GM12878 (cell line): ENCODE measurements at regions not wholly inside any gene's neighbourhood (a gene's known extent, or its start where the extent isn't known, plus 50 kb on each side); places are given as distances from the start of the nearest gene placed in this dataset.

Experiments used
- ATAC-seq: fragments of 200-7000 bp; cut with Tn5 transposase; 3 replicates; pipeline ENCODE4 v1.9.1; 2020; ENCODE audit warnings: mild to moderate bottlenecking, moderate library complexity
- BruUV-seq: library from RNA; stranded (reverse); fragments of 400-500 nt; replicated peaks from 2 replicates; lab custom pipeline; 2021; lab: Mats Ljungman, UMichigan
- CTCF ChIA-PET: fragments of 300-600 bp; sonication (Branson Sonifier 250); formaldehyde crosslinking; extraction: SDS; loops from one replicate; lab custom pipeline; 2021; ENCODE audit warnings: inconsistent platforms; lab: Yijun Ruan, JAX
- POLR2A ChIA-PET: fragments of 350-600 bp; formaldehyde crosslinking; extraction: SDS; loops from one replicate; lab custom pipeline; 2021; ENCODE audit warnings: inconsistent platforms; lab: Charles Lee
- RAD21 ChIA-PET: fragments of 300-600 bp; sonication (Branson Sonifier 250); formaldehyde crosslinking; loops from one replicate; lab custom pipeline; 2023; ENCODE audit warnings: antibody characterized with exemption; ENCODE audit not compliant: unreplicated experiment; lab: Charles Lee
- SMC1A ChIA-PET: fragments of 300-600 bp; sonication (Branson Sonifier 250); formaldehyde crosslinking; loops from one replicate; lab custom pipeline; 2023; ENCODE audit not compliant: unreplicated experiment, uncharacterized antibody; lab: Charles Lee
- DNase-seq: peaks from one replicate; pipeline ENCODE4 v3.0.0-alpha.2; 2011; ENCODE audit warnings: low read depth, low spot score
- FAIRE-seq: peaks from 3 replicates; lab custom pipeline; 2011; peaks lifted over from hg19 to GRCh38; lab: Jason Lieb, UNC
- H2AFZ ChIP-seq: 2 replicates; pipeline ENCODE4 v1.6.0; 2011; ENCODE audit warnings: low read depth, low read length, control low read depth; ENCODE audit not compliant: control insufficient read depth
- H3K27ac ChIP-seq: 2 replicates; pipeline ENCODE4 v1.5.1; 2011; ENCODE audit warnings: control low read depth; ENCODE audit not compliant: control insufficient read depth, insufficient read depth
- H3K27me3 ChIP-seq, 2 experiments: replicated peaks in 1 of 2; 2 replicates each; pipeline versions ENCODE4 v1.6.0 to v1.6.1; 2011; ENCODE audit warnings: low read length in 1 of 2; ENCODE audit not compliant: control insufficient read depth in 2 of 2, insufficient read depth in 2 of 2
- H3K36me3 ChIP-seq, 2 experiments: 2 replicates each; pipeline ENCODE4 v1.5.1; 2011; ENCODE audit warnings: low read length in 1 of 2; ENCODE audit not compliant: control insufficient read depth in 2 of 2, insufficient read depth in 2 of 2
- H3K4me1 ChIP-seq: 2 replicates; pipeline ENCODE4 v1.6.1; 2011; ENCODE audit warnings: mild to moderate bottlenecking, low read length, moderate library complexity, mixed read lengths; ENCODE audit not compliant: control insufficient read depth, insufficient read depth
- H3K4me2 ChIP-seq: 2 replicates; pipeline ENCODE4 v1.6.0; 2011; ENCODE audit warnings: control low read depth; ENCODE audit not compliant: control insufficient read depth, insufficient read depth
- H3K4me3 ChIP-seq: fragments of 200-600 bp; sonication (generic); 2 replicates; pipeline ENCODE4 v1.5.1; 2016
- H3K79me2 ChIP-seq: 2 replicates; pipeline ENCODE4 v1.6.0; 2011; ENCODE audit warnings: low read length; ENCODE audit not compliant: control insufficient read depth, insufficient read depth
- H3K9ac ChIP-seq: 2 replicates; pipeline ENCODE4 v1.8.0; 2011; ENCODE audit warnings: low read length, control low read depth, mixed read lengths; ENCODE audit not compliant: control insufficient read depth, insufficient read depth
- H3K9me3 ChIP-seq: replicated peaks from 3 replicates; pipeline ENCODE4 v1.5.1; 2011; ENCODE audit warnings: mild to moderate bottlenecking, low read length; ENCODE audit not compliant: control insufficient read depth, insufficient read depth
- H4K20me1 ChIP-seq: 2 replicates; pipeline ENCODE4 v1.6.0; 2011; ENCODE audit not compliant: control insufficient read depth, insufficient read depth
- CHD4 ChIP-seq: fragments of 200-600 bp; sonication (generic); IDR thresholded peaks from 2 replicates; pipeline ENCODE4 v1.6.1; 2016; ENCODE audit warnings: mild to moderate bottlenecking
- CREM ChIP-seq: IDR thresholded peaks from 2 replicates; pipeline ENCODE4 v1.6.1; 2014; ENCODE audit warnings: antibody characterized with exemption, low read depth
- CUX1 ChIP-seq: IDR thresholded peaks from 2 replicates; pipeline ENCODE4 v1.6.1; 2012; ENCODE audit warnings: improper control_type of control experiment, low read depth, low read length; ENCODE audit not compliant: insufficient replicate concordance
- ETV6 ChIP-seq, 2 experiments: fragments of 450-650 bp in 1 of 2; IDR thresholded peaks in 1 of 2; conservative IDR thresholded peaks in 1 of 2; 2 replicates each; pipeline ENCODE4 v1.6.1; 2014; ENCODE audit warnings: antibody characterized with exemption in 1 of 2, borderline replicate concordance in 1 of 2, low read depth in 1 of 2, mild to moderate bottlenecking in 1 of 2, moderate library complexity in 1 of 2
- HDAC2 ChIP-seq: fragments of 200-600 bp; sonication (generic); IDR thresholded peaks from 2 replicates; pipeline ENCODE4 v1.6.1; 2017
- JUNB ChIP-seq: IDR thresholded peaks from 2 replicates; pipeline ENCODE4 v1.6.1; 2016; ENCODE audit warnings: antibody characterized with exemption, mild to moderate bottlenecking
- MEF2A ChIP-seq: IDR thresholded peaks from 2 replicates; pipeline ENCODE4 v1.6.1; 2011; ENCODE audit warnings: low read depth, mild to moderate bottlenecking, low read length, moderate library complexity; ENCODE audit not compliant: insufficient read depth
- MXI1 ChIP-seq: fragments of 150-350 bp; IDR thresholded peaks from 2 replicates; pipeline ENCODE4 v1.6.1; 2011; ENCODE audit warnings: low read depth, mild to moderate bottlenecking, inconsistent platforms, low read length, improper control_type of control experiment
- MYB ChIP-seq: fragments of 150-350 bp; IDR thresholded peaks from 2 replicates; pipeline ENCODE4 v1.6.1; 2014; ENCODE audit warnings: mild to moderate bottlenecking, low read depth, low read length, borderline replicate concordance
- RELA ChIP-seq: fragments of 450-650 bp; IDR thresholded peaks from 2 replicates; pipeline ENCODE4 v1.8.0; 2014; ENCODE audit warnings: borderline replicate concordance; ENCODE audit not compliant: partially characterized antibody
- TCF7 ChIP-seq: IDR thresholded peaks from 2 replicates; pipeline ENCODE4 v1.6.1; 2014; ENCODE audit warnings: antibody characterized with exemption, borderline replicate concordance
- ZBED1 ChIP-seq: IDR thresholded peaks from 2 replicates; pipeline ENCODE4 v1.6.1; 2016; ENCODE audit warnings: borderline replicate concordance
- ZNF592 ChIP-seq: fragments of 450-650 bp; IDR thresholded peaks from 2 replicates; pipeline ENCODE4 v1.6.1; 2017; ENCODE audit warnings: mild to moderate bottlenecking, moderate library complexity
- WGBS: methylation state at CpG from one replicate; pipeline ENCODE4 v1.1.6; 2016; ENCODE audit warnings: low lambda C conversion rate; ENCODE audit not compliant: insufficient replicate concordance, insufficient coverage; ENCODE audit errors: missing lambda C conversion rate; 5-methylcytosine and 5-hydroxymethylcytosine counted together
- in situ Hi-C: fragments of 300-500 bp; cut with MboI; formaldehyde crosslinking; loops from 9 replicates; pipeline ENCODE4 v1.14.3; 2018; ENCODE audit warnings: mixed read lengths
- intact Hi-C: fragments of 100-400 bp; cut with micrococcal nuclease; formaldehyde crosslinking; loops from one replicate; pipeline ENCODE4 v1.14.2; 2022; ENCODE audit not compliant: unreplicated experiment

GRCh38 chr4:11914406-11914805 lies 485.7 kb upstream of the HS3ST1 start:
- in situ Hi-C loops: no loop called here
- ChIA-PET RAD21 (no interaction called here), SMC1A (no interaction called here)

DNA sequence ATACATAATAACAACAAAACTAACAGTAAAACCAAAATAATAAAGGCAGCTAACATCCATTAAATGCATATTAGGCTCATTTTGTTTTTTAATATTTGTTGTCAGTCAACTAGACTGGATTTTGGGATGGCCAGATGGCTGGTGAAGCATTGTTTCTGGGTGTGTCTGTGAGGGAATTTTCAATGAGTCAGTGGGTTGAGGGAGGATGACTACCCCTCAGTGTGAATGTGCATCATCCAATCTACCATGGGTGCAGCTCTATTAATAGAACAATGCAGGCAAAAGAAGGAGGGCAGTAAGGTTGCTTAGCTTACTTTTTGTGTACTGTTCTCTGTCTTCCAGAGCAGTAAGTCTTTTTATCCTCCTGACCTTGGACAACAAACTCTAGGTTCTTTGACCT lies 484.2 kb upstream of the HS3ST1 start:
- H3K79me2 ChIP-seq: no peaks in the 10 kb centered on the region
- BruUV-seq: no TSS peak
- no peaks in the 10 kb centered on the region for H3K36me3 ChIP-seq
- no peak for DNase-seq
- ChIA-PET CTCF (interaction anchor here (0.9 kb wide), 1 partner anchor 10 kb away, joined by 3 read pairs; no protein-coding TSS in a partner anchor), RAD21 (no interaction called here), POLR2A (no interaction called here), SMC1A (no interaction called here)
- no peak overlapping the region for H3K27ac ChIP-seq
- no peak overlapping the region for H3K4me3 ChIP-seq
- H3K9me3 ChIP-seq: no peaks in the 10 kb centered on the region
- no peak overlapping the region for H3K9ac ChIP-seq
- H3K27me3 ChIP-seq: no peaks in the 10 kb centered on the region
- in situ Hi-C loops (no loop called here), intact Hi-C loops (no loop called here)
- FAIRE-seq: no peak
- H2AFZ ChIP-seq: no peak overlapping the region
- H4K20me1 ChIP-seq: no peaks in the 10 kb centered on the region
- no peak overlapping the region for H3K4me2 ChIP-seq
- no peak for ATAC-seq
- H3K4me1 ChIP-seq: no peaks in the 10 kb centered on the region
- no peak for TF ChIP-seq MXI1
- TF ChIP-seq JUNB: no peak
- no peak for TF ChIP-seq ZNF592
- no peak for TF ChIP-seq ETV6 (conservative IDR thresholded peaks at IDR 0.05 in 1 of 2, IDR thresholded peaks at IDR 0.05 in 1 of 2; ENCODE audit: borderline replicate concordance in 1 of 2, low read depth in 1 of 2)
- TF ChIP-seq CUX1: no peak

More at GRCh38 chr4:11914406-11914805, 485.7 kb upstream of the HS3ST1 start:
- 0% methylated on average over 1 of the region's 1 CpG for WGBS
- Histone ChIP-seq H3K9ac (no peak overlapping the region), H3K4me2 (no peak overlapping the region), H3K9me3 (no peaks in the 10 kb centered on the region), H2AFZ (no peak overlapping the region), H3K27me3 (no peaks in the 10 kb centered on the region), H3K79me2 (no peaks in the 10 kb centered on the region), H3K36me3 (no peaks in the 10 kb centered on the region), H3K4me3 (no peak overlapping the region), H4K20me1 (no peaks in the 10 kb centered on the region), H3K4me1 (no peaks in the 10 kb centered on the region), H3K27ac (no peak overlapping the region)
- ChIA-PET CTCF (no interaction called here), POLR2A (no interaction called here)
- ATAC-seq: no peak
- DNase-seq: no peak
- TF ChIP-seq RELA: no peak
- no peak for TF ChIP-seq MEF2A
- TF ChIP-seq TCF7: no peak
- no peak for TF ChIP-seq HDAC2
- no peak for TF ChIP-seq CREM
- no peak for TF ChIP-seq ZBED1
- TF ChIP-seq MYB: no peak
- TF ChIP-seq CHD4: no peak
- no peak for FAIRE-seq
- intact Hi-C loops: no loop called here
- no TSS peak for BruUV-seq
